LNCaP clone FGC (cell line): ENCODE measurements at regions not wholly inside any gene's neighbourhood (a gene's known extent, or its start where the extent isn't known, plus 50 kb on each side); places are given as distances from the start of the nearest gene placed in this dataset.

Source experiments
- DNase-seq: peaks from one replicate; pipeline ENCODE4 v3.0.0-alpha.2; 2011; ENCODE audit warnings: low read depth
- H3K4me3 ChIP-seq: 2 replicates; pipeline ENCODE4 v1.5.1; 2011; ENCODE audit warnings: mild to moderate bottlenecking, low read depth, low read length, control low read depth
- CTCF ChIP-seq: IDR thresholded peaks from 2 replicates; pipeline ENCODE4 v1.5.1; 2012; ENCODE audit warnings: mild to moderate bottlenecking; ENCODE audit not compliant: control insufficient read depth, insufficient read depth; ENCODE audit errors: extremely low read depth

GRCh38 chr3:152626226-152626625, 208.7 kb upstream of the P2RY1 start:
- DNase-seq = no peak
- no peak for TF ChIP-seq CTCF
- no peak overlapping the region for H3K4me3 ChIP-seq

GRCh38 chr3:152628496-152628895, 206.4 kb upstream of the P2RY1 start:
- H3K4me3 ChIP-seq = no peak overlapping the region
- no peak for DNase-seq
- no peak for TF ChIP-seq CTCF

- no peak for DNase-seq
Measured at GRCh38 chr3:152629363-152630122, 205.4 kb upstream of the P2RY1 start.

GRCh38 chr3:152635389-152635788, 199.5 kb upstream of the P2RY1 start:
- no peak for TF ChIP-seq CTCF
- H3K4me3 ChIP-seq = no peak overlapping the region
- no peak for DNase-seq

More at GRCh38 chr3:152629363-152630122, 205.4 kb upstream of the P2RY1 start:
- TF ChIP-seq CTCF = no peak
- no peak overlapping the region for H3K4me3 ChIP-seq

- no peak overlapping the region for H3K4me3 ChIP-seq
- no peak for DNase-seq
- no peak for TF ChIP-seq CTCF
Measured at GRCh38 chr3:152636651-152637050, 198.3 kb upstream of the P2RY1 start.

GRCh38 chr3:152638214-152638613, 196.7 kb upstream of the P2RY1 start:
- TF ChIP-seq CTCF = no peak
- no peak overlapping the region for H3K4me3 ChIP-seq
- no peak for DNase-seq
